Spleen (tissue), 11 donors: ENCODE measurements at regions not wholly inside any gene's neighbourhood (a gene's known extent, or its start where the extent isn't known, plus 50 kb on each side); places are given as distances from the start of the nearest gene placed in this dataset.

Experiments used
- DNase-seq: peaks from one replicate; pipeline ENCODE4 v3.0.0-alpha.2; 2020
- H3K27ac ChIP-seq, 8 donors: fragments of 200-600 bp; sonication (generic) in 7 of 8; 1 replicate in 4 of 8; 2 replicates in 4 of 8; pipeline versions ENCODE4 v1.5.0 to v1.8.0; 2016 to 2021; ENCODE audit warnings: inconsistent platforms in 4 of 8, mild to moderate bottlenecking in 4 of 8, moderate library complexity in 1 of 8
- H3K27me3 ChIP-seq, 7 donors: fragments of 200-600 bp; sonication (generic) in 6 of 7; replicated peaks in 1 of 7; 1 replicate in 4 of 7; 2 replicates in 3 of 7; pipeline versions ENCODE4 v1.5.0 to v1.8.0; 2016 to 2021; ENCODE audit warnings: inconsistent platforms in 3 of 7, mild to moderate bottlenecking in 1 of 7
- H3K36me3 ChIP-seq, 6 donors: fragments of 200-600 bp; sonication (generic) in 5 of 6; 1 replicate in 4 of 6; 2 replicates in 2 of 6; pipeline versions ENCODE4 v1.5.0 to v1.8.0; 2016 to 2021; ENCODE audit warnings: inconsistent platforms in 2 of 6
- H3K4me1 ChIP-seq, 6 donors: fragments of 200-600 bp; sonication (generic) in 5 of 6; 1 replicate in 3 of 6; 2 replicates in 3 of 6; pipeline versions ENCODE4 v1.5.0 to v1.8.0; 2016 to 2021; ENCODE audit warnings: inconsistent platforms in 3 of 6
- H3K4me3 ChIP-seq, 8 donors: fragments of 200-600 bp; sonication (generic) in 7 of 8; 1 replicate in 4 of 8; 2 replicates in 4 of 8; pipeline versions ENCODE4 v1.5.0 to v1.8.0; 2016 to 2021; ENCODE audit warnings: inconsistent platforms in 4 of 8, mild to moderate bottlenecking in 4 of 8, moderate library complexity in 2 of 8
- H3K9me3 ChIP-seq, 8 donors: fragments of 200-600 bp; sonication (generic) in 7 of 8; 1 replicate in 4 of 8; 2 replicates in 4 of 8; pipeline versions ENCODE4 v1.5.0 to v1.8.0; 2016 to 2021; ENCODE audit warnings: inconsistent platforms in 4 of 8
- CTCF ChIP-seq, 11 experiments: fragments of 200-600 bp in 7 of 11; fragments of 450-650 bp in 4 of 11; sonication (generic) in 4 of 11; IDR thresholded peaks in 8 of 11; conservative IDR thresholded peaks in 3 of 11; 1 replicate in 7 of 11; 2 replicates in 4 of 11; pipeline versions ENCODE4 v1.4.0 to v1.8.0; 2016 to 2021; ENCODE audit warnings: antibody characterized with exemption in 11 of 11, inconsistent platforms in 4 of 11, mild to moderate bottlenecking in 1 of 11
- POLR2A ChIP-seq, 3 donors: fragments of 450-650 bp; IDR thresholded peaks; one replicate each; pipeline ENCODE4 v1.5.1; 2017; ENCODE audit warnings: antibody characterized with exemption in 3 of 3, mild to moderate bottlenecking in 1 of 3
- POLR2AphosphoS5 ChIP-seq, 3 donors: sonication (generic); formaldehyde crosslinking; IDR thresholded peaks; one replicate each; pipeline ENCODE4 v1.5.1; 2017; ENCODE audit warnings: antibody characterized with exemption in 3 of 3
- WGBS, 5 donors: extraction: QIAGEN DNeasy Blood & Tissue Kit in 3 of 5; methylation state at CpG; one replicate each; pipeline versions ENCODE4 v1.1.5 to v1.1.7; 2013 to 2018; 5-methylcytosine and 5-hydroxymethylcytosine counted together
- intact Hi-C: fragments of 100-400 bp; cut with DNase I; formaldehyde crosslinking; loops from one replicate; pipeline ENCODE4 v1.15.0; 2023; ENCODE audit warnings: low total_unique reads
- donor health status: healthy with polysubstance abuse.
- donor health status: DM: no; HTN: no; CAD: no; lungs with moderate emphysema.
- donor health status: DM: no; HTN: no; CAD: no.
- donor health status: Bipolar disorder and iron deficiency.
- donor health status: healthy.
- donor health status: DM: no; HTN: no; CAD: no.
- donor health status: DM: yes; HTN: yes; CAD: no.

DNA sequence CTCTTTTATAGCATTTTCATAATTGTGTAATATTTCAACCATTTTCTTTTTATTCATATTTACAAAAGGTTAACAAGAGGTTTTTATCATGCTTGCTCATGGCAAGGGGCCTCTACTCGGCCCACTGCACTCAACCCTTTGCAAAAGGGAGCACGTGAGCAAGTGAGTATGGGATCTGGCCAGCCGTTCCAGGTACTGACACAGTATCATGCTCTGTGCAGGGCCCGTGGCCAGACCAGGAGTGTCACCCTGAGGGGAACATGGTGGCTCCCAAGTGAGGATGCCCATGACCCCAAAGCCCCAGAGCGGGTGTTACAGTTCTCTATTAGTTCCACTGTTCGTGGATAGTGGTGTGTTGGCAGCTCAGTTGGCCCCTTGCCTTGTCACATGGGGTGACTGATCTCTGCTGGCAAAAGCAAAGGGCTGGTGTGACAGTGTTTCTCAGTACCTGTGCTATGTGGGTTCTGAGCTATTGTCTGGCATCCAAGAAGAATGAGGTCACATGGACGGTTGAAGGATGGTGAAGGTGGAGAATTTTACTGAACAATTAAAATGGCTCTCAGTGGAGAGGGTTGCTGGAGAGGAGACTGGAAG lies 777.2 kb upstream of the ADAMTS5 start:
- TF ChIP-seq CTCF (IDR thresholded peaks at IDR 0.05 in 8 of 11, conservative IDR thresholded peaks at IDR 0.05 in 3 of 11), result no peak
- no peak for TF ChIP-seq POLR2A (IDR thresholded peaks at IDR 0.05)
- no peak for TF ChIP-seq POLR2AphosphoS5 (IDR thresholded peaks at IDR 0.05)
- intact Hi-C loops, result no loop called here
- no peaks in the 10 kb centered on the region for H3K4me1 ChIP-seq

DNA sequence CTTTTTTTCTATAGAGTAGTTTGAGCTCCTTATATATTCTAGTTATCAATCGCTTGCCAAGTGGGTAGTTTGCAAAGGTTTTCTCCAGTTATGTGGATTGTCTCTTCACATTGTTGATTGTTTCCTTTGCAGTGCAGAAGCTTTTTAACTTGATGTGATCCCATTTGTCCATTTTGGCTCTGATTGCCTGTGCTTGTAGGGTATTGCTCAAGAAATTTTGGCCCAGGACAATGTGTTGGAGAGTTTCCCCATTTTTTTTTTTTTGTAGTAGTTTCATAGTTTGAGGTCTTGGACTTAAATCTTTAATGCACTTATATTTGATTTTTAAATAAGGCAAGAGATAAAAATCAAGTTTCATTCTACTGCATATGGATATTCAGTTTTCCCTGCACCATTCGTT lies 774.8 kb upstream of the ADAMTS5 start:
- intact Hi-C loops, result no loop called here
- H3K9me3 ChIP-seq, result peaks cover 0 to 34% (median under 1%) of the 10 kb centered on the region in 8 donors
- H3K4me3 ChIP-seq, result no peak overlapping the region
- H3K27me3 ChIP-seq, result no peaks in the 10 kb centered on the region
- H3K36me3 ChIP-seq, result no peaks in the 10 kb centered on the region
- no peak for DNase-seq
- TF ChIP-seq POLR2A (IDR thresholded peaks at IDR 0.05), result no peak
- no peak for TF ChIP-seq CTCF (IDR thresholded peaks at IDR 0.05 in 8 of 11, conservative IDR thresholded peaks at IDR 0.05 in 3 of 11)
- TF ChIP-seq POLR2AphosphoS5 (IDR thresholded peaks at IDR 0.05), result no peak
- no peak overlapping the region for H3K27ac ChIP-seq
- H3K4me1 ChIP-seq, result no peaks in the 10 kb centered on the region
- WGBS, 5 donors, result 68 to 82% (median 79%) methylated on average over 2 of the region's 2 CpGs

More for the DNA sequence above, 777.2 kb upstream of the ADAMTS5 start:
- Histone ChIP-seq H3K9me3 (peaks cover 0 to 21% (median 0%) of the 10 kb centered on the region in 8 donors), H3K27me3 (no peaks in the 10 kb centered on the region), H3K27ac (no peak overlapping the region), H3K4me3 (no peak overlapping the region), H3K36me3 (no peaks in the 10 kb centered on the region)
- 73 to 84% (median 78%) methylated on average over 7 of the region's 7 CpGs for WGBS, 5 donors
- DNase-seq, result no peak

DNA sequence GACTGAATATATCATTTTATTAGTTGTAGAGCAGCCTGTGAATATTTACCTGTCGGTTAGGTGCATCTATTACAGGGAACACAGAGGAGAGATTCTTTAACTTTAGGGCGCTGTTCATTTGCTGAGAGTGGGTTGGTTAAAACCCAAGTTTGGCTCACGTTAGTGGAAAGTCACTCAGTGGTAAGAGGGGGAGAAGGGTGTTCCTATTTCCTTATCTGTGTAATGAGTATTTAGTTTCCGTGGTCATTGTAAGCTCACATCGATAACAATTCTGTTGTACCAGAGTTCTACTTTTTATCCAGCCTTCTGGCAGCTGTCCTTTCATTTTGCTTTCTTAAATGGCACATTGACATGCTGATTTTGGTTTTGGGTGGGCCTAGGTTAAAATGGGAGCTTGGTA lies 773.2 kb upstream of the ADAMTS5 start:
- Histone ChIP-seq H3K27ac (no peak overlapping the region), H3K4me1 (no peaks in the 10 kb centered on the region), H3K36me3 (no peaks in the 10 kb centered on the region), H3K4me3 (no peak overlapping the region), H3K27me3 (no peaks in the 10 kb centered on the region), H3K9me3 (peaks cover 0 to 35% (median 3%) of the 10 kb centered on the region in 8 donors)
- 78 to 85% (median 81%) methylated on average over 5 of the region's 5 CpGs for WGBS, 5 donors
- DNase-seq, result no peak
- intact Hi-C loops, result no loop called here
- TF ChIP-seq POLR2A (IDR thresholded peaks at IDR 0.05) (no peak), CTCF (IDR thresholded peaks at IDR 0.05 in 8 of 11, conservative IDR thresholded peaks at IDR 0.05 in 3 of 11) (no peak), POLR2AphosphoS5 (IDR thresholded peaks at IDR 0.05) (no peak)

DNA sequence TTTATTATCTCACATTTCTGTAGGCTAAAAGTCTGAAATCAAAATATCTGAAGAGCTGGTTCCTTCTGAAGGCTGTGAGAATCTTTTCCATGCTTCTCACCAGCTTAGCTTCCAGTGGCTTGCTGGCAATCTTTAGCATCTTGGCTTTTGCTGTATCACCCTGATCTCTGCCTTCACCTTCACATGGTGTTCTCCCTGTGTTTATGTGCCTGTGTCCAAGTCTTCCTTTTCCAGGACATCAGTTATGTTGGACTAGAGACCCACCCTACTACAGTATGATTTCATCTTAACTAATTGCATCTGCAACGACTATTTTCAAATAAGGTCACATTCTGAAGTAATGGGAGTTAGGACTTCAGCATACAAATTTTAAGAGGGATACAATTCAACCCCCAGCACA lies 772.3 kb upstream of the ADAMTS5 start:
- no peak overlapping the region for H3K4me3 ChIP-seq
- H3K4me1 ChIP-seq, result no peaks in the 10 kb centered on the region
- 64 to 83% (median 75%) methylated on average over 1 of the region's 1 CpG for WGBS, 5 donors
- intact Hi-C loops, result no loop called here
- no peak for DNase-seq
- no peaks in the 10 kb centered on the region for H3K27me3 ChIP-seq
- no peaks in the 10 kb centered on the region for H3K36me3 ChIP-seq
- H3K27ac ChIP-seq, result no peak overlapping the region
- peaks cover 0 to 31% (median 3%) of the 10 kb centered on the region in 8 donors for H3K9me3 ChIP-seq
- TF ChIP-seq CTCF (IDR thresholded peaks at IDR 0.05 in 8 of 11, conservative IDR thresholded peaks at IDR 0.05 in 3 of 11) (no peak), POLR2A (IDR thresholded peaks at IDR 0.05) (no peak), POLR2AphosphoS5 (IDR thresholded peaks at IDR 0.05) (no peak)
